Brain microvascular endothelial cell (primary cell): ENCODE measurements at regions not wholly inside any gene's neighbourhood (a gene's known extent, or its start where the extent isn't known, plus 50 kb on each side); places are given as distances from the start of the nearest gene placed in this dataset.

Experiments used
- DNase-seq: peaks from one replicate; pipeline ENCODE4 v3.0.0-alpha.2; 2020
- H3K27ac ChIP-seq: fragments of 250-450 bp; sonication (Bioruptor Pico); 2 replicates; pipeline ENCODE4 v1.5.1; 2020; ENCODE audit warnings: mild to moderate bottlenecking, moderate library complexity
- H3K27me3 ChIP-seq: fragments of 250-450 bp; sonication (Bioruptor Pico); replicated peaks from 2 replicates; pipeline ENCODE4 v1.5.1; 2020; ENCODE audit warnings: mild to moderate bottlenecking
- H3K36me3 ChIP-seq: fragments of 250-450 bp; sonication (Bioruptor Pico); replicated peaks from 2 replicates; pipeline ENCODE4 v1.5.1; 2020; ENCODE audit warnings: mild to moderate bottlenecking
- H3K4me3 ChIP-seq: 2 replicates; pipeline ENCODE4 v1.5.1; 2011; ENCODE audit warnings: low read depth, mild to moderate bottlenecking, control low read depth, low read length, moderate library complexity
- CTCF ChIP-seq: IDR thresholded peaks from 2 replicates; pipeline ENCODE4 v1.5.1; 2011; ENCODE audit warnings: low read depth, mild to moderate bottlenecking, moderate library complexity, low read length, control low read depth, inconsistent platforms; ENCODE audit errors: missing control alignments
- in situ Hi-C: cut with HindIII; loops from 2 replicates; pipeline ENCODE4 v1.10.0; 2017; ENCODE audit warnings: low sequenced_read_pairs, low pct_ligation_motif_present

DNA sequence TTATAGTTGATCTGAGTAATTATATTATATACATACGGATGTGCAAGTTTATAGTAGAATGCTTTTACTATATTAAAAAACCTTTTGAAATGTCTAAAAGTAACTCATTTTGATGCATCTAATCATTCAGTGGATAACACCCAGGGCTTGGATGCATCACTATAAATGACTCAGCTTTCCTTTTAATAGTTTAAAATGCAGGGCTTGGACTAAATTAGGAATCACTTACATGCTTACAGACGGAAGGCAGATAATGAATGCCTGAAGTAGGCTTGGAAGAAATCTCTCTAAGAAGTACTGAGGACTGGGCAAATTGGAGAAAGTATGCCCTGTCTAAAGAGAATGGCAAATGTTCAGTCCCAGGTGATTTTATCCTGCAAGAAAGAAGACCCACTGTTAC is 362.5 kb upstream of the CCNH start:
- no peaks in the 10 kb centered on the region for H3K36me3 ChIP-seq
- H3K27ac ChIP-seq = no peak overlapping the region
- no peak overlapping the region for H3K4me3 ChIP-seq
- in situ Hi-C loops = no loop called here
- peaks cover 1% of the 10 kb centered on the region for H3K27me3 ChIP-seq
- TF ChIP-seq CTCF = no peak
- no peak for DNase-seq

DNA sequence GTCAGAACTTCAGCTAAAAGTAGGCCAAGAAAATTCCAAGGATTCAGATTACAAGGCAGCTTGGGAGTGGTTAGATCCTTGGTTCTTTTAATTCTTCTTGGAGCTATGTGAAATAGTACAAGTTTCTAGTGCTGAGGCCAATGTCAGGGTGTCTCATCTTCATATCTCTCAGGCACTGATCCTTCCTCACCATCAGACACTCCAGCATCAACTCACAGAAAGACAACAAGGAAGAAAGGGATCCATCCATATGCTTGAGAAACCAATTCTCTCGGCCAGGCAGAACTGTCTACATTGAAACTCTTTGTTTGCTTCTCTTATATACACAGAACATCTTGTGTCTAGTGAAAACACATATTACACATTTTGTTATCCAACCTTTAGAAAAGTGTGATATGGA is 362.1 kb upstream of the CCNH start:
- no peak for DNase-seq
- TF ChIP-seq CTCF = no peak
- no peak overlapping the region for H3K4me3 ChIP-seq
- no peaks in the 10 kb centered on the region for H3K36me3 ChIP-seq
- in situ Hi-C loops = no loop called here
- peaks cover 1% of the 10 kb centered on the region for H3K27me3 ChIP-seq
- H3K27ac ChIP-seq = no peak overlapping the region

DNA sequence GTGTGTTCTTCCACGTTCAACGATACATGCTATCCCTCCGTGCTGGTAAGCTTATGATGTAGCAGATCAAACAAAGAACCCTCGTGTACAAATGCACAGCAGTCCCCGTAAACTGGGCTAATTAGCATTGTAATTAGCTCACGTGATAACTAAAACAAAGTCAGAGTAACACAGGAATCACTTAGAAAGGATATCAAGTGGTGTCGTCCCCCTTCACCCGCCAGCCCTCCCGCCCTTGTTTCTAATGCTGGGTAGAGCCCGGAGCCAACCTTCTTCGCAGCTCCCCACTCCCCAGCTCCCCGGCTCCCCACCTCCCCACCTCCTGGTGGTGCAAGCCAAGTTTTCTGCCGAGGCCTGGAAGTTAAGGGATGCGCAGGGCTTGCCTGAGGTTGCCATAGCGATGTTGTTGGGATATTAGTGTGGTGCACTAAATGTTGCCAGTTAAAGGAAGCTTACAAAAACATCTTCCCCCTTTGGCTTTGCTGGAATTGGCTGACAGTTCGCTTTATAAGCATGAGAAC is 357.9 kb upstream of the CCNH start:
- H3K4me3 ChIP-seq = no peak overlapping the region
- in situ Hi-C loops = no loop called here
- no peaks in the 10 kb centered on the region for H3K36me3 ChIP-seq
- TF ChIP-seq CTCF = no peak
- no peak for DNase-seq
- no peak overlapping the region for H3K27ac ChIP-seq
- H3K27me3 ChIP-seq = no peaks in the 10 kb centered on the region

- no peaks in the 10 kb centered on the region for H3K36me3 ChIP-seq
- no peak overlapping the region for H3K4me3 ChIP-seq
- in situ Hi-C loops = no loop called here
- DNase-seq = no peak
- H3K27ac ChIP-seq = no peak overlapping the region
- no peaks in the 10 kb centered on the region for H3K27me3 ChIP-seq
- no peak for TF ChIP-seq CTCF
These were observed 357.4 kb upstream of the CCNH start for GRCh38 chr5:87770016-87770570.

GRCh38 chr5:87769157-87769556 is 356.4 kb upstream of the CCNH start:
- in situ Hi-C loops = no loop called here
- DNase-seq = no peak
- TF ChIP-seq CTCF = no peak
- no peaks in the 10 kb centered on the region for H3K27me3 ChIP-seq
- H3K4me3 ChIP-seq = no peak overlapping the region
- H3K27ac ChIP-seq = no peak overlapping the region
- H3K36me3 ChIP-seq = no peaks in the 10 kb centered on the region

DNA sequence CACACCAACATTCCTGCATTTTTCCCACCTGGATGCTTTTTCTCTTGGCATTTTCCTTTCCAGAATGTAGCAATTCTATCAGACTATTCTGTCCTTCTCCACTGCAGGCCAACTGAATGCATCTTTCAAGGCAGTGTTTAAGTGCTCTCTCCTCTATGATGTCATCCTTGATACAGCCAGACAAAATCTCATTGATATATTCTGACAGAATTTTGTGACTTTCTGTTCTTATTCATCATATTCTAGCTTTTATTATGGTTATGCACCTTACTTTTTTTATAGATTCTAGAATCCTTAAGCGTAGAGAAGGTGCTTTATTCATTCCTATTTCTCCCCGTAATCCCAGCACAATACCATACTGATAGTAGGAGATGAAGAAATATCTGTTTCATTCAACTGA is 355.5 kb upstream of the CCNH start:
- Histone ChIP-seq H3K27me3 (no peaks in the 10 kb centered on the region), H3K27ac (no peak overlapping the region), H3K36me3 (no peaks in the 10 kb centered on the region), H3K4me3 (no peak overlapping the region)
- TF ChIP-seq CTCF = no peak
- no peak for DNase-seq
- in situ Hi-C loops = no loop called here
